ENCODE measurements at regions not wholly inside any gene's neighbourhood (a gene's known extent, or its start where the extent isn't known, plus 50 kb on each side); places are given as distances from the start of the nearest gene placed in this dataset.

DNA sequence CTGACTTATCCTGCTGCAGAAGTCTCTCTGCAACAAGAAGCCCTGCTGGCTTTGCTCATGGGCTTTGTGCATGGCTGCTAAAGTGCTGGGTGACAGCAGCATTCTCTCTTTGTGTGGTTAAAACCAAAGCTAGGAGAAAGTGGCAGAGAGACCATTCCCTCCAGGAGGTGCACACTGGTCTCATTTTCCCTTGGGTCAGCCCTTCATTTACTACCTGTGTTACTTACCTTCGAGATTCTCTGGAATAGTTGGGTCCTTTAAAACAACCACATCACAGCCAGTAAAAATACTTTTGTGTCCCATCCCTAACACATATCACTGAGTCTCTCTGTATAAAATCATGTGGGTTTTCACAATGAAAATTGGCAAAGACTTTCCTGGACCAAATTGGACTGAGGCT lies 315.5 kb downstream of the IRX1 start:
- no peak for TF ChIP-seq GATA2 (IDR thresholded peaks at IDR 0.05; ENCODE audit: low read depth, low read length)
- no peak for TF ChIP-seq GATA3 (IDR thresholded peaks at IDR 0.05; ENCODE audit: low read depth, low read length)
